DOHH2 (cell line): ENCODE measurements at regions not wholly inside any gene's neighbourhood (a gene's known extent, or its start where the extent isn't known, plus 50 kb on each side); places are given as distances from the start of the nearest gene placed in this dataset.

Source experiments
- CTCF ChIP-seq: fragments of 200-600 bp; sonication (generic); IDR thresholded peaks from one replicate; pipeline ENCODE4 v1.5.1; 2014; ENCODE audit warnings: antibody characterized with exemption, mild to moderate bottlenecking, low read depth, low read length; ENCODE audit not compliant: poor library complexity, severe bottlenecking
- EZH2phosphoT487 ChIP-seq: fragments of 200-600 bp; sonication (generic); IDR thresholded peaks from 2 replicates; pipeline ENCODE4 v1.6.1; 2017; ENCODE audit warnings: borderline replicate concordance, mild to moderate bottlenecking, antibody characterized with exemption, low read length, moderate library complexity, mixed read lengths

DNA sequence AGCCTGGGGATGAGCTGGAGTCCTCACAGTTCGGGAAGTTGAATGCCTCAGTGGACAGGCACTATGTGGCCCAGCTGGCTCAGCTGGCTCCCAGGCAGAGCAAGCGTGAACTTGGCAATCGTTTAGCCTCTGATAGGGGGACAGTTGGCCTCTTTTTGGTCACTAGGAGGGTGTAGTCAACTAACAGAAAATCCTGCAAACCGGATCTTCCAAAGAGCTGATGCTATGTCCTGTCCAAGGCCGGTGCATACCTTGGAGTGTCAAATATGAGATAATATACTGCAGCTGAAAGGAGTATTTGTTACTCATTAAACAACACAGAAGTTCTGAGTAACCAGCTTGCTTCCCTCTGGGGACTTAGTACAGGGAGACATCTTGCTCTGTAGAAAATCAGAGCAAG lies 126.2 kb upstream of the EXOC2 start:
- no peak for TF ChIP-seq CTCF
- no peak for TF ChIP-seq EZH2phosphoT487
